Putamen (tissue), 1 donor: ENCODE measurements at regions not wholly inside any gene's neighbourhood (a gene's known extent, or its start where the extent isn't known, plus 50 kb on each side); places are given as distances from the start of the nearest gene placed in this dataset.

Source experiments
- DNase-seq: peaks from one replicate; pipeline ENCODE4 v3.0.0-alpha.2; 2016; ENCODE audit warnings: low spot score

- DNase-seq, result no peak
Observed at GRCh38 chr2:199627417-199627816, 169.7 kb upstream of the SATB2 start.

GRCh38 chr2:199624958-199625357 is 167.2 kb upstream of the SATB2 start:
- no peak for DNase-seq

- no peak for DNase-seq
Observed at GRCh38 chr2:199612509-199613130, 154.9 kb upstream of the SATB2 start.

GRCh38 chr2:199607914-199608313 is 150.2 kb upstream of the SATB2 start:
- no peak for DNase-seq

- no peak for DNase-seq
Observed at GRCh38 chr2:199606193-199606780, 148.5 kb upstream of the SATB2 start.

GRCh38 chr2:199603721-199604291 is 146.1 kb upstream of the SATB2 start:
- DNase-seq, result no peak

- no peak for DNase-seq
Observed at GRCh38 chr2:199602896-199603717, 145.4 kb upstream of the SATB2 start.

- no peak for DNase-seq
Observed at GRCh38 chr2:199602271-199602895, 144.6 kb upstream of the SATB2 start.

- no peak for DNase-seq
Observed at GRCh38 chr2:199596549-199596948, 138.8 kb upstream of the SATB2 start.

- DNase-seq, result no peak
Observed at GRCh38 chr2:199594443-199594842, 136.7 kb upstream of the SATB2 start.

GRCh38 chr2:199591826-199592225 is 134.1 kb upstream of the SATB2 start:
- DNase-seq, result no peak

- no peak for DNase-seq
Observed at GRCh38 chr2:199590321-199591203, 132.8 kb upstream of the SATB2 start.

GRCh38 chr2:199589306-199589705 is 131.6 kb upstream of the SATB2 start:
- DNase-seq, result no peak

- DNase-seq, result no peak
Observed at GRCh38 chr2:199588054-199588453, 130.3 kb upstream of the SATB2 start.

GRCh38 chr2:199586646-199587045 is 128.9 kb upstream of the SATB2 start:
- no peak for DNase-seq

- DNase-seq, result no peak
Observed at GRCh38 chr2:199583676-199584075, 125.9 kb upstream of the SATB2 start.

- no peak for DNase-seq
Observed at GRCh38 chr2:199581935-199582360, 124.2 kb upstream of the SATB2 start.

GRCh38 chr2:199581408-199581807 is 123.7 kb upstream of the SATB2 start:
- no peak for DNase-seq

- no peak for DNase-seq
Observed at GRCh38 chr2:199575416-199575815, 117.7 kb upstream of the SATB2 start.

- DNase-seq, result no peak
Observed at GRCh38 chr2:199572571-199572970, 114.8 kb upstream of the SATB2 start.

- no peak for DNase-seq
Observed at GRCh38 chr2:199570934-199571333, 113.2 kb upstream of the SATB2 start.
